ENCODE measurements at regions not wholly inside any gene's neighbourhood (a gene's known extent, or its start where the extent isn't known, plus 50 kb on each side); places are given as distances from the start of the nearest gene placed in this dataset.

- TF ChIP-seq POLR2A (IDR thresholded peaks at IDR 0.05) (no peak), POLR2AphosphoS5 (IDR thresholded peaks at IDR 0.05; ENCODE audit: insufficient read depth in 1 of 2, low read depth in 1 of 2) (no peak)
Observed at GRCh38 chr1:238101923-238102322, 211.2 kb upstream of the ZP4 start.

Data from vagina (tissue), 2 donors.